NCI-H82 treated with DMSO at 0.1 percent for 48 hours (cell line): ENCODE measurements at regions not wholly inside any gene's neighbourhood (a gene's known extent, or its start where the extent isn't known, plus 50 kb on each side); places are given as distances from the start of the nearest gene placed in this dataset.
"Not testable (repeated sequence)": the region's sequence is repeated elsewhere in the genome, so short reads cannot be mapped to it uniquely, and the experiment has no call there.

ENCODE experiments used
- DNase-seq: peaks from one replicate; lab custom pipeline; 2025; ENCODE audit not compliant: unreplicated experiment; lab: John Stamatoyannopoulos, UW

DNA sequence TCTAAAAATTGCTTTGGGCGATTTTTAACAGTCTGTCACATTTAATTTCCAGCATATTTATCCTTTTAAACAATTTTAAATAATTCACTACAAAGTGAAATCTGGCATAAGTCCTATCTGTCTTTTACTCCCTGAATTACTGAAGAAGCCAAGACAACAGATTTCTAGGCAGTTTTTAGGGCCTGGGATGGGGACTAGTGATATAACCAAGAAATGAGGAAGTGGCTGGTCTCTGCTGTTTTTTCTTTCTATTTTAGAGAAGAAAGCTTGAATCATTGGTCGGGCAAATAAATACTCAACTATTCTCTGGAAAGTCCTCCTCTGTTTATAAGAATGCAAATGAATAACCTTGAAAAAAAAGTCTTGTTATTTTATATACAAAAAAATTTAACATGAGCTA, 79.7 kb upstream of the SSBP2 start:
- no peak for DNase-seq

GRCh38 chr5:81829242-81829641, 78.3 kb upstream of the SSBP2 start:
- no peak for DNase-seq

- no peak for DNase-seq
These were observed 76.6 kb upstream of the SSBP2 start for GRCh38 chr5:81827500-81827899.

DNA sequence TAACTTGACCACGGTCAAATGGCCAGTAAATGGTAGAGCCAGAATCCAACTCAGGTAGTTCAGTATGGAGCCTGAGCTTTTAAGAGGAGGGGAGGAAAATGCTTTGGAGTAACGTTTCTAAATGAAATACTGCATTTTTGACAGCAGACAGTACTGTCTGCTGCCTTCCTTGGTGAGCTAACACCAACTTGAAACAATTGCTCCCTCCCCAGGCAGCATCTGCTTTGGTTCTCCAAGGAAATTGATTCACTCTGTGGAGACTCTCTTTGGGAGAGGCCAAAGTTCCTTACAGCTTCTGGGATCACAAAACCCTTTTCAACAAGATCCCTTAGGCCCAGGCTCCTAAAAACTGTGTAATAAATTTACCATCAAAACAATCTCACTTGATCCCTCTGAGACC, 75.2 kb upstream of the SSBP2 start:
- DNase-seq = no peak

- DNase-seq = no peak
These were observed 74.3 kb upstream of the SSBP2 start for GRCh38 chr5:81825237-81825636.

- not testable (repeated sequence) for DNase-seq
These were observed 72.8 kb upstream of the SSBP2 start for GRCh38 chr5:81823736-81824135.

GRCh38 chr5:81820863-81821262, 70.0 kb upstream of the SSBP2 start:
- no peak for DNase-seq

- DNase-seq = no peak
These were observed 69.4 kb upstream of the SSBP2 start for GRCh38 chr5:81820318-81820636.

GRCh38 chr5:81819556-81820317, 68.8 kb upstream of the SSBP2 start:
- no peak for DNase-seq

GRCh38 chr5:81817980-81818379, 67.1 kb upstream of the SSBP2 start:
- DNase-seq = no peak

DNA sequence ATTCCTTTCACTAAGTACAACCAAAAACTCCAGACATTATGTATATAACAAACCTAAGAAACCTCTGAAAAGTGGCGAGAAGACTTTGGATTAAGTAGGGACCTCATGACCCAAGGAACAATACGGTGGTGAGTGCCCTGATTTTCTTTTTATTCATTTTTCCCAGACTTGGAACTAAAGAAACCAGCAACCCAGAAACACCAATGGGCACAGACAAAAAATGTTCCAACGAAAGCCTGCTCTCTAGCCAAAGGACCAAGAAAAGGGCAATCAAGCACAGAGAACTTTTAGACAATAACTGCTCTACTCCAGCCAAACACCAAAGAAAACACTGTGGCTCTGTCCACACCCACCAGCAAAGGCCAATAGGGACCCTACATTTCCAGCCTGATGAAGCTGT, 66.2 kb upstream of the SSBP2 start:
- DNase-seq = no peak

DNA sequence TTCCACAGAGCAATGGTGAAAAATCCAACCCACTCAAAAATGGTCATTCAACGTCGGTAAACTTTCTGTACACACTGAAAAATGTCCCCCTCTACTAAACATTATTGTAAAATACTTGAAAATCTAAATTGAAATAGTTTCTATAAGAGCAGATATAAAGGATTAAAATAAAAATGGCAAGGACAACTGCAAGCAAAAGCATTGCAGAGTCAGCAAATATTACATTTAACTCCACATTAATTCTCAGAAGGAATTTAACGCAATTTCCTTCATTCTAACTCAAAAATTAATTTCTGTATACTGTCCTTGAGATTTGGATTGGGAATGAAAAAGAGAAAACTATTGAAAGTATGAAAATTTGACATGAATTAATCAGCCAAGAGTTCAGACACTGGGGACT, 64.4 kb upstream of the SSBP2 start:
- no peak for DNase-seq

DNA sequence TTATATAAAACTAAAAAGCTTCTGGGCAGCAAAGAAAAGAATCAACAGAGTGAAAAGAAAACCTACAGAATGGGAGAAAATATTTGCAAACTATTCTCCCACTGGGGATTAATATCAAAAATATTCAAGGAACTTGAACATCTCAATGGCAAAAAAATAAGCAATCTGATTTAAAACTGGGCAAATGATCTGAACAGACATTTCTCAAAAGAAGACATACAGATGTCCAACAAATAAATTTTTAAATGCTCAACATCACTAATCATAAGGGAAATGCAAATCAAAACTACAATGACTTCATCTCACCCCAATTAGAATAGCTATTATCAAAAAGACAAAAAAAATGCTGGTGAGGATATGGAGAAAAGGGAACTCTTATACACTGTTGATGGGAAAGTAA, 57.2 kb upstream of the SSBP2 start:
- no peak for DNase-seq

- DNase-seq = no peak
These were observed 54.2 kb upstream of the SSBP2 start for GRCh38 chr5:81805086-81805485.

DNA sequence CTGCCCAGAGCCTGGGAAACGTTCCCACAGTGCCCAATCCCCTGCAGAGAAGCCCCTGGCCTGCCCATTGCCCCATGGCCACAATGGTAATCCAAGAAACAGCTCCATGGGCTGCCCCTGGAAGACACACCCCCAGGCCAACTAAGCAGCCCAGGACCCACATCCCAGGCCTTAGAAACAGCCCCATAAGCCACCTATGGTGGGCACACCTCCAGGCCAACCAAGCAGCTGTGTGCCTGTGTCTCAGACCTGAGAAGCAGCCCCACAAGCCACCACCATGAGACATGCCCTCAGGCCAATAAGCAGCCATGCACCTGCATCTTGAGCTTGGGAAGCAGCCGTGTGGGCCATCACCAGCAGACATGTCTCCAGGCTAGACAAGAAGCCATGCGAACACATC, 52.9 kb upstream of the SSBP2 start:
- no peak for DNase-seq

DNA sequence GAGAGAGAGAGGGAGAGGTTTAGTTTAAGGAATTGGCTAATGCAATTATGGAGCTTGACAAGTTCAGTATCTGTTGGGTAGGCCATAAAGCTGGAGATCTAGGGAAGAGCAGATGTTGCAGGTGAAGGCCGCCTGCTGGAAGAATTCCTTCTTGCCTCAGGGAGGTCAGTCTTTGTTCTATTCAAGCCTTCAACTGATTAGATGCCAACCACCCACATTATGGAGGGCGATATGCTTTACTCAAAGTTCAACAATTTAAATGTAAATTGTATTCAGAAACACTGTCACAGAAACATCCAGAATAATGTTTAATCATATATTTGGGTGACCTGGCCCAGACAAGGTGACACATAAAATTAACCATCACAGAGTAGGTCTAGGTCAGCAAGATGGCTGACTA, 51.7 kb upstream of the SSBP2 start:
- peak; percentile 40 for DNase-seq

- no peak for DNase-seq
These were observed 51.1 kb upstream of the SSBP2 start for GRCh38 chr5:81802020-81802419.

- DNase-seq = no peak
These were observed 49.9 kb upstream of the SSBP2 start for GRCh38 chr5:81800797-81801196.
